Kasumi-1 (cell line): ENCODE measurements at regions not wholly inside any gene's neighbourhood (a gene's known extent, or its start where the extent isn't known, plus 50 kb on each side); places are given as distances from the start of the nearest gene placed in this dataset.
"Not testable (repeated sequence)": the region's sequence is repeated elsewhere in the genome, so short reads cannot be mapped to it uniquely, and the experiment has no call there.

Experiments
- DNase-seq, 2 experiments: peaks; one replicate each; lab custom pipeline; 2025; lab: John Stamatoyannopoulos, UW

GRCh38 chr10:18735711-18736110 is 76.5 kb downstream of the ARL5B start:
- DNase-seq, result no peak

DNA sequence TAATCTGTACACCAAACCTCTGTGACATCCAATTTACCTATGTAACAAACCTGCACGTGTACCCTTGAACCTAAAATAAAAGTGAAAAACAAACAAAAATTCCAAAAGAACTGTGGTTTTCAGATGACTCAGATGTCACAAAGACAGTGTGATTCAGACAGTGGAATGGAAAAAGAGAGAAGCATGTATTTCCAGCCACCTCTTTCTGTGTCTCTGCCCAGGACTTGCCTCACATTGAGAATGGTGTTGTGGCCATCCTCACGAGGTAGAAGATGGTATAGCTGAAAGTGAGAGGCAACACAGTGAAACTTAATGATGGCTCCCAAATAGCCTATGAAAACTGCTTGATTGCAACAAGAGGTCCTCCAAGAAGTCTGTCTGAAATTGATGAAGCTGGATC is 78.0 kb downstream of the ARL5B start:
- DNase-seq, result no peak

DNA sequence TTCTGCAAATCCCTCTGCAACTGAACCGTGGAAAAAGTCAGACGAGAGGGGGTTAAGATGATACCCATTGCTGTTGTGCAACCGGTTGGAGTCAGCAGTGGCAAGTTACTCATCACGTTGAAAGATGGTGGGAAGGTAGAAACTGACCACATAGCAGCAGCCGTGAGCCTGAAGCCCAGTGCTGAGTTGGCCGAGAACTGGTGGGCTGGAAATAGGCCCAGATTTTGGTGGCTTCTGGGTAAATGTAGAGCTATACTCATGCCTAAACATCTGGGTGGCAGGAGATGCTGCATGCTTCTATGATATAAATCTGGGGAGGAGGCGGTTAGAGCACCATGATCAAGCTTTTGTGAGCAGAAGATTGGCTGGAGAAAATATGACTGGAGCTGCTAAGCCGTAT is 78.6 kb downstream of the ARL5B start:
- no peak for DNase-seq

GRCh38 chr10:18738835-18739234 is 79.6 kb downstream of the ARL5B start:
- no peak for DNase-seq

GRCh38 chr10:18743926-18744325 is 84.7 kb downstream of the ARL5B start:
- DNase-seq, result peak; percentile 3 to 21

- DNase-seq, result no peak
Observed at GRCh38 chr10:18753312-18753895, 94.2 kb downstream of the ARL5B start.

GRCh38 chr10:18759575-18759974 is 100.3 kb downstream of the ARL5B start:
- DNase-seq, result no peak

GRCh38 chr10:18760836-18761235 is 101.6 kb downstream of the ARL5B start:
- DNase-seq, result no peak

- no peak for DNase-seq
Observed at GRCh38 chr10:18767981-18768380, 108.8 kb downstream of the ARL5B start.

DNA sequence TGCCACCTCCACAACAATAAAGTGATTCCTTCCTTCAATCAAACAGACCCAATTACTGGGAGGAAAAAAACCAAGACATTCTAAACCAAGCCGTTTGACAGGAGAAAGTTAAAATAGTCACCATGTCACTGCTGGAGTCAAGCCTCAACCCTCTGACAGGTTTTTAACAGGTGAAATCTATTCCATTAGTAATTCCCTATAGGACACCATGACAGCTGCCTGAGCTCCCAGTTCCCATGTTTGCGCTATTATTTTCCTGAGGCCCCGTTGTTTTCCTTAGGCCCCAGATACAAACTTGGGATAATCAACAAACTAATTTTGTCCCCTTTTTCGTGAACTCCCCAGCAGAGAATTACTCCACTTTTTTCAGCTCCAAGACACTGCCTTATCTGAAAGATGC is 113.9 kb downstream of the ARL5B start:
- no peak for DNase-seq

DNA sequence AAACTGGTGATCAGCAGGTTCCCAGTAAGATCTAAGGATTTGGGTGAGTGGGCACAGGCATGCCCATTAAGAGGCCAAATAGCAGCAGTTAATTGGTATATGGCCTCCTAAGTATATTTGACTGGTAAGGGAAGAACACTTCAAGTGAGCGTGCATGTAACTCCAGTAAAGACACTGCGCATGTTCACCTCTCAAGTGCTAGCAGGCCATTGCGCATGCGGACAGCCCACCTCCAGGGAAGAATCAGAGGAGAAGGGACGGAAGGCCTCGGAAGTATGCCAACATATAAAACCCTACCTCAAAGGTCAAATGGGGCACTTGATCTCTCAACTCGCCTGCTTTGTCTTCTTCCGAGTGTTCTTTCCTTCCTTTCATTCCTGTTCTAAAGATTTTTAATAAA is 118.0 kb downstream of the ARL5B start:
- DNase-seq, result no peak

GRCh38 chr10:18786478-18786877 is 127.2 kb downstream of the ARL5B start:
- no peak for DNase-seq

DNA sequence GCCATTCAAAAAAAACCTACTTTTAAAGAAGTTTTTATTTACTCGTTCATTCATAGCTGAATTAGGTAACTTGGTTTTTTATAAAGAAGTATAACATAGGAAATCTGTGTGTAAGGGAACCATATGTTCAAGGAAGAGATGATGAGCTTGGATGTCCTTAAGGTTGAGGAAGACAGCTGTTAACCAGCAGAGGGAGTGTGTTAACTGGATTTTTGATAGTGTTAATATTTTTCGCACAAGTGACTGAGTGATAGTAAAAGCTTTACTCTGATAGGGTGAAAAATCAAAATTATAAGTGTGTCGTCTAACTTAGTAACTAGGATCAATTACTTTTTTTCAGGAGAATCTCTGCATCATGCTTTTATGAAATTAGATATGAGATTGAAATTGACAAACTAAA is 134.7 kb downstream of the ARL5B start:
- DNase-seq, result peak; percentile 63 to 76

- DNase-seq, result no peak
Observed at GRCh38 chr10:18795549-18795948, 136.3 kb downstream of the ARL5B start.

DNA sequence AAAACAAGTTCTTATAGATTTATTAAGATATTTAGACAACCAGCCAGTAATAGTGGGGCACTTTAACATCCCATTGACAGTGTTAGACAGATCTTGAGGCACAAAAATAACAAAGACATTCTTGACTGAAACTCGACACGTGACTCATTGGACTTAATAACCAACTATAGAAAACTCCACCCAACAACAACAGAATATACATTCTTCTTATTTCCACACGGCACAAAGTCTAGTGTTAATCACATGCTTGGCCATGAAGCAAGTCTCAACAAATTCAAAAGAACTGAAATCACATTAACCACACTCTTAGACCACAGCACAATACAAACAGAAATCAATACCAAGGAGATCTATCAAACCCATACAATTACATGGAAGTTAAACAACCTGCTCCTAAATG is 138.1 kb downstream of the ARL5B start:
- no peak for DNase-seq

- peak; percentile 53 to 63 for DNase-seq
Observed at GRCh38 chr10:18822156-18822555, 162.9 kb downstream of the ARL5B start.

GRCh38 chr10:18829259-18829658 is 170.0 kb downstream of the ARL5B start:
- DNase-seq, result no peak

- no peak for DNase-seq
Observed at GRCh38 chr10:18830277-18830676, 171.0 kb downstream of the ARL5B start.

GRCh38 chr10:18856623-18857022 is 192.0 kb upstream of the MALRD1 start:
- DNase-seq, result not testable (repeated sequence)

DNA sequence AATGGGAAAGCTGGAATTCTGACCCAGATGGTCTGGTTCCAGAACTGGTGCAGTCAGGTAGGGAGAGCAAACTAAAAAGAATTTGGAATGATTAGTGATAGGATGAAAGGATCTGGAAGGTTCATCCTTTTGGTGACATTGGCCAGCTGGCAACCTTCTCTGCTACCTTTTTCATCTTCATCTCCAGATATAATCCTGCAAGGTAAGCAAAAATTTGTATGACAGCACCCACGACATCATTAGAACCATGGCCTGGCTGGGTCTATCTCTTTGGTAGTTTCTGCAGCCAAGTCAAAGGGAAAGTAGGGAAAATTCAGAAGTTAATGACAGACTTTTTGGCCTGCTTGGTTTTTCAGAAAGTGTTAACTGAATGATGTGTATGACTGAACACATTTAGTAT is 188.9 kb upstream of the MALRD1 start:
- no peak for DNase-seq

- DNase-seq, result no peak
Observed at GRCh38 chr10:18860186-18860585, 188.4 kb upstream of the MALRD1 start.

- DNase-seq, result no peak
Observed at GRCh38 chr10:18860631-18861240, 187.9 kb upstream of the MALRD1 start.

DNA sequence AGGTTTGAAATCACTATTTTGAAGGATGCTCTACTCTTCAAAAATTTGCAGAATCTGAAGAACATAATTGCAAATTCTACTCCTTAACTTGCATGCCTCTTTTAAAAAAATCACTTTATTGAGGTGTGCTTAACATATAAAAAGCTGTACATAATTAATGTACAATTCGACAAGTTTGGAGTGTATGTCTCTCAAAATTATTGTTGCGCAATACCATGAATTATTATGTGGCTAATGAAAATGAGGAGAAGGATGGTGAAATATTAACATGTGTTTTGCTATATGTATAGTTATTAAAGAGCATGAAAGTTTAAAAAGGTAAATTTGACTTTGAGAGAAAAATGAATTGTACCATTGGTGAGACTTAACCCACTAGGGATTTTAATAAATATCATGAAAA is 187.2 kb upstream of the MALRD1 start:
- DNase-seq, result no peak

- DNase-seq, result no peak
Observed at GRCh38 chr10:18866852-18867251, 181.7 kb upstream of the MALRD1 start.
